ENCODE measurements at regions not wholly inside any gene's neighbourhood (a gene's known extent, or its start where the extent isn't known, plus 50 kb on each side); places are given as distances from the start of the nearest gene placed in this dataset.
"Not testable (repeated sequence)": the region's sequence is repeated elsewhere in the genome, so short reads cannot be mapped to it uniquely, and the experiment has no call there.

GRCh38 chr6:51209651-51210050, 391.0 kb downstream of the TFAP2B start:
- no peaks in the 10 kb centered on the region for H3K27me3 ChIP-seq (ENCODE audit: control insufficient read depth in 1 of 2, insufficient read depth in 2 of 2, low read length in 1 of 2)
- no peaks in the 10 kb centered on the region for H3K9me3 ChIP-seq (ENCODE audit: control insufficient read depth, low read length)
- H3K4me3 ChIP-seq (ENCODE audit: low read length in 2 of 2): no peak overlapping the region
- DNase-seq: no peak
- no peak overlapping the region for H3K27ac ChIP-seq (ENCODE audit: low read depth in 1 of 2, low read length in 2 of 2)
- intact Hi-C loops (cut with DNase I): no loop called here
- no peak for ATAC-seq (ENCODE audit: low FRiP score)
- no peaks in the 10 kb centered on the region for H3K4me1 ChIP-seq (ENCODE audit: control insufficient read depth in 1 of 2, insufficient read depth in 2 of 2, low read length in 2 of 2)
- H3K36me3 ChIP-seq (ENCODE audit: control insufficient read depth in 1 of 2, insufficient read depth in 2 of 2, low read length in 1 of 2): no peaks in the 10 kb centered on the region
- 67 to 76% methylated on average over 1 of the region's 1 CpG for WGBS, 2 donors

- Histone ChIP-seq H3K4me1 (ENCODE audit: control insufficient read depth in 1 of 2, insufficient read depth in 2 of 2, low read length in 2 of 2) (no peaks in the 10 kb centered on the region), H3K27me3 (ENCODE audit: control insufficient read depth in 1 of 2, insufficient read depth in 2 of 2, low read length in 1 of 2) (no peaks in the 10 kb centered on the region), H3K27ac (ENCODE audit: low read depth in 1 of 2, low read length in 2 of 2) (no peak overlapping the region), H3K9me3 (ENCODE audit: control insufficient read depth, low read length) (no peaks in the 10 kb centered on the region), H3K36me3 (ENCODE audit: control insufficient read depth in 1 of 2, insufficient read depth in 2 of 2, low read length in 1 of 2) (no peaks in the 10 kb centered on the region), H3K4me3 (ENCODE audit: low read length in 2 of 2) (no peak overlapping the region)
- intact Hi-C loops (cut with DNase I): no loop called here
- DNase-seq (no peak), ATAC-seq (ENCODE audit: low FRiP score) (no peak)
- WGBS, 2 donors: 8 to 13% methylated on average over 16 of the region's 16 CpGs
Measured at GRCh38 chr6:51213811-51214210, 395.1 kb downstream of the TFAP2B start.

- no peak for ATAC-seq (ENCODE audit: low FRiP score)
- Histone ChIP-seq H3K4me3 (ENCODE audit: low read length in 2 of 2) (no peak overlapping the region), H3K9me3 (ENCODE audit: control insufficient read depth, low read length) (no peaks in the 10 kb centered on the region), H3K27me3 (ENCODE audit: control insufficient read depth in 1 of 2, insufficient read depth in 2 of 2, low read length in 1 of 2) (no peaks in the 10 kb centered on the region), H3K36me3 (ENCODE audit: control insufficient read depth in 1 of 2, insufficient read depth in 2 of 2, low read length in 1 of 2) (no peaks in the 10 kb centered on the region), H3K4me1 (ENCODE audit: control insufficient read depth in 1 of 2, insufficient read depth in 2 of 2, low read length in 2 of 2) (no peaks in the 10 kb centered on the region), H3K27ac (ENCODE audit: low read depth in 1 of 2, low read length in 2 of 2) (no peak overlapping the region)
- no peak for DNase-seq
- intact Hi-C loops (cut with DNase I): no loop called here
- 30 to 34% methylated on average over 4 of the region's 4 CpGs for WGBS, 2 donors
Measured at GRCh38 chr6:51214442-51214841, 395.8 kb downstream of the TFAP2B start.

- H3K4me3 ChIP-seq (ENCODE audit: low read length in 2 of 2): no peak overlapping the region
- H3K36me3 ChIP-seq (ENCODE audit: control insufficient read depth in 1 of 2, insufficient read depth in 2 of 2, low read length in 1 of 2): no peaks in the 10 kb centered on the region
- no peaks in the 10 kb centered on the region for H3K4me1 ChIP-seq (ENCODE audit: control insufficient read depth in 1 of 2, insufficient read depth in 2 of 2, low read length in 2 of 2)
- H3K27ac ChIP-seq (ENCODE audit: low read depth in 1 of 2, low read length in 2 of 2): no peak overlapping the region
- no peak for DNase-seq
- H3K27me3 ChIP-seq (ENCODE audit: control insufficient read depth in 1 of 2, insufficient read depth in 2 of 2, low read length in 1 of 2): no peaks in the 10 kb centered on the region
- WGBS, 2 donors: 83 to 89% methylated on average over 3 of the region's 3 CpGs
- H3K9me3 ChIP-seq (ENCODE audit: control insufficient read depth, low read length): no peaks in the 10 kb centered on the region
- intact Hi-C loops (cut with DNase I): no loop called here
- no peak for ATAC-seq (ENCODE audit: low FRiP score)
Measured at GRCh38 chr6:51218181-51218580, 399.5 kb downstream of the TFAP2B start.

GRCh38 chr6:51224580-51225240, 406.0 kb downstream of the TFAP2B start:
- H3K9me3 ChIP-seq (ENCODE audit: control insufficient read depth, low read length); H3K4me1 ChIP-seq (ENCODE audit: control insufficient read depth in 1 of 2, insufficient read depth in 2 of 2, low read length in 2 of 2); intact Hi-C loops (cut with DNase I); H3K36me3 ChIP-seq (ENCODE audit: control insufficient read depth in 1 of 2, insufficient read depth in 2 of 2, low read length in 1 of 2); H3K27me3 ChIP-seq (ENCODE audit: control insufficient read depth in 1 of 2, insufficient read depth in 2 of 2, low read length in 1 of 2); H3K4me3 ChIP-seq (ENCODE audit: low read length in 2 of 2); H3K27ac ChIP-seq (ENCODE audit: low read depth in 1 of 2, low read length in 2 of 2); ATAC-seq (ENCODE audit: low FRiP score); DNase-seq: not testable (repeated sequence)
- 81 to 87% methylated on average over 19 of the region's 19 CpGs for WGBS, 2 donors

- no peaks in the 10 kb centered on the region for H3K4me1 ChIP-seq (ENCODE audit: control insufficient read depth in 1 of 2, insufficient read depth in 2 of 2, low read length in 2 of 2)
- H3K4me3 ChIP-seq (ENCODE audit: low read length in 2 of 2): no peak overlapping the region
- intact Hi-C loops (cut with DNase I): no loop called here
- ATAC-seq (ENCODE audit: low FRiP score) (no peak), DNase-seq (no peak)
- no peaks in the 10 kb centered on the region for H3K9me3 ChIP-seq (ENCODE audit: control insufficient read depth, low read length)
- no peak overlapping the region for H3K27ac ChIP-seq (ENCODE audit: low read depth in 1 of 2, low read length in 2 of 2)
- H3K27me3 ChIP-seq (ENCODE audit: control insufficient read depth in 1 of 2, insufficient read depth in 2 of 2, low read length in 1 of 2): no peaks in the 10 kb centered on the region
- no peaks in the 10 kb centered on the region for H3K36me3 ChIP-seq (ENCODE audit: control insufficient read depth in 1 of 2, insufficient read depth in 2 of 2, low read length in 1 of 2)
Measured at GRCh38 chr6:51241376-51241775, 422.7 kb downstream of the TFAP2B start.

- Histone ChIP-seq H3K27ac (ENCODE audit: low read depth in 1 of 2, low read length in 2 of 2) (no peak overlapping the region), H3K27me3 (ENCODE audit: control insufficient read depth in 1 of 2, insufficient read depth in 2 of 2, low read length in 1 of 2) (no peaks in the 10 kb centered on the region), H3K9me3 (ENCODE audit: control insufficient read depth, low read length) (no peaks in the 10 kb centered on the region), H3K4me3 (ENCODE audit: low read length in 2 of 2) (no peak overlapping the region), H3K36me3 (ENCODE audit: control insufficient read depth in 1 of 2, insufficient read depth in 2 of 2, low read length in 1 of 2) (no peaks in the 10 kb centered on the region), H3K4me1 (ENCODE audit: control insufficient read depth in 1 of 2, insufficient read depth in 2 of 2, low read length in 2 of 2) (no peaks in the 10 kb centered on the region)
- ATAC-seq (ENCODE audit: low FRiP score) (no peak), DNase-seq (no peak)
- intact Hi-C loops (cut with DNase I): no loop called here
Measured at GRCh38 chr6:51249798-51250197, 431.1 kb downstream of the TFAP2B start.

GRCh38 chr6:51250317-51250716, 431.6 kb downstream of the TFAP2B start:
- intact Hi-C loops (cut with DNase I): no loop called here
- H3K36me3 ChIP-seq (ENCODE audit: control insufficient read depth in 1 of 2, insufficient read depth in 2 of 2, low read length in 1 of 2): no peaks in the 10 kb centered on the region
- H3K27ac ChIP-seq (ENCODE audit: low read depth in 1 of 2, low read length in 2 of 2): no peak overlapping the region
- ATAC-seq (ENCODE audit: low FRiP score) (no peak), DNase-seq (no peak)
- H3K27me3 ChIP-seq (ENCODE audit: control insufficient read depth in 1 of 2, insufficient read depth in 2 of 2, low read length in 1 of 2): no peaks in the 10 kb centered on the region
- H3K4me1 ChIP-seq (ENCODE audit: control insufficient read depth in 1 of 2, insufficient read depth in 2 of 2, low read length in 2 of 2): no peaks in the 10 kb centered on the region
- H3K4me3 ChIP-seq (ENCODE audit: low read length in 2 of 2): no peak overlapping the region
- H3K9me3 ChIP-seq (ENCODE audit: control insufficient read depth, low read length): no peaks in the 10 kb centered on the region
- 72 to 79% methylated on average over 4 of the region's 4 CpGs for WGBS, 2 donors

- H3K9me3 ChIP-seq (ENCODE audit: control insufficient read depth, low read length): no peaks in the 10 kb centered on the region
- H3K4me1 ChIP-seq (ENCODE audit: control insufficient read depth in 1 of 2, insufficient read depth in 2 of 2, low read length in 2 of 2): no peaks in the 10 kb centered on the region
- H3K36me3 ChIP-seq (ENCODE audit: control insufficient read depth in 1 of 2, insufficient read depth in 2 of 2, low read length in 1 of 2): no peaks in the 10 kb centered on the region
- no peak overlapping the region for H3K27ac ChIP-seq (ENCODE audit: low read depth in 1 of 2, low read length in 2 of 2)
- no peak for ATAC-seq (ENCODE audit: low FRiP score)
- 47 to 61% methylated on average over 2 of the region's 2 CpGs for WGBS, 2 donors
- intact Hi-C loops (cut with DNase I): no loop called here
- H3K4me3 ChIP-seq (ENCODE audit: low read length in 2 of 2): no peak overlapping the region
- no peak for DNase-seq
- H3K27me3 ChIP-seq (ENCODE audit: control insufficient read depth in 1 of 2, insufficient read depth in 2 of 2, low read length in 1 of 2): no peaks in the 10 kb centered on the region
Measured at GRCh38 chr6:51257938-51258337, 439.3 kb downstream of the TFAP2B start.

Measured in aorta (tissue), 5 donors.